ENCODE measurements at regions not wholly inside any gene's neighbourhood (a gene's known extent, or its start where the extent isn't known, plus 50 kb on each side); places are given as distances from the start of the nearest gene placed in this dataset.
"Not testable (repeated sequence)": the region's sequence is repeated elsewhere in the genome, so short reads cannot be mapped to it uniquely, and the experiment has no call there.

GRCh38 chr11:38700111-38700510 is 2102.1 kb upstream of the RAG2 start:
- DNase-seq: no peak

GRCh38 chr11:38693306-38693705 is 2095.3 kb upstream of the RAG2 start:
- no peak for DNase-seq

DNA sequence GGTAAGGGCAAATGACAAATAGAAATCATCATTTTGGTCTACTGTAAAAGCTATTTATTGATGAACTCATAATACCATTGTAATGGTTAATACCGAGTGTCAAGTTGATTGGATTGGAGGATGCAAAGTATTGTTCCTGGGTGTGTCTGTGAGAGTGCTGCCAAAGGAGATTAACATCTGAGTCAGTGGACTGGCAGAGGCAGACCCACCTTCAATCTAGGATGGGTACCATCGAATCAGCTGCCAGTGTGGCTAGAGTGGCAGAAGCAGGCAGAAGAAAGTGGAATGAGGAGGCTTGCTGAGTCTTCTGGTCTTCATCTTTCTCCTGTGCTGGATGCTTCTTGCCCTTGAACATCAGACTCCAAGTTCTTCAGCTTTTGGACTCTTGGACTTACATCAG is 2092.2 kb upstream of the RAG2 start:
- DNase-seq: not testable (repeated sequence)

- DNase-seq: no peak
Measured at GRCh38 chr11:38687008-38687407, 2089.0 kb upstream of the RAG2 start.

DNA sequence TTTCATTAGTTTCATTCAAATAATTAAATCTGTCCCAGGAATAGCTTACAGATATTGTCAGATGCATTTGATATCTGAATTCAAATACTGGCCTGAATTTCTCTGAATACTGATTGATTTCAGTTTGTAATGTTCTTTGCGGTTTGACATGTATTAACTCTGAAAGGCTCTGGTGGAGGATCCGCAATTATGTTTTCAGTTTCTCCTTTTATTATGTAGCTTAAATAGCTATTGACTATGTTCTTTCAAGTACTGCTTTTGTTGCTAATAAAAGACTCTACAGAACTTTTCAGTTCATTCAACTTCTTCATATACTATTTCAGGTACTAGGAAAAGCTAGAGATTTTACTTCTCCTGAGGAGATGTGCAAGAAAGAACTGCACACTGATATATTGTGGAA is 2085.4 kb upstream of the RAG2 start:
- DNase-seq: no peak

DNA sequence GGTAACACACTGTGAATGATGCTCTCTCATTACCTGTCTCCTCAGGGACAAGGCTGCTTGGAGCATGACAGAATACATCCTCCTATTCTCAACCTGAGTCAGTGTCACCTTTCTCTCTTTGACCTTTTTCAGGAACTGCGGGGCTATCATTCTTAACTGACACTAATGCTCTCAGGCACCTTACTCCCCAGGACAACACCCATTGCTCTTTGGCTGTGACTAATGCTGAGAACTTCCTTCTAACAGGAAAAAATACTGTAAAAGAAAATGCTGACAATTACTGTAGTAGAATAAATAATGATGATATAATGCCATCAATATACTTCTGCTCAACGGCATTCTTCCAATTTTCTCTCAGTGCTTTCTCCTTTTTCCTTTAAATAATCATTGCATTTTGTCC is 2082.7 kb upstream of the RAG2 start:
- no peak for DNase-seq

DNA sequence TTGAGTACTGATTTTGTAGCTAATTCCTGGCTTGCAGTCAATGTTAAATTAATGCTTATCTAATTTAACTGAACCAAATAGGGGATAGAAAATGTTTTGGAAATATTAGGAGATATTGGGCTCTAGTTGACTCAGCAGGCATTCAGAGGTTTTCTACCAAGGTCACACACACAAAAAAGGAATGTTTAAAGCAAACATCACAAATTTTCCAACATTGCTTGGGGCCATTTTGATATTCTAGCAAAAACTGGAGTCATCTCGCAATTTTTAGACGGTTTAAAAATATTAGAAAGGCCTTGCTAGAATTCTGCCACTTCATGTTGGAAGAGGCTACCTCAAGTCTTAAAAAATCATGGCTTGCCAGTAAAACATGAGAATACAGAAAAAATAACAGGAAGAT is 2082.1 kb upstream of the RAG2 start:
- no peak for DNase-seq

DNA sequence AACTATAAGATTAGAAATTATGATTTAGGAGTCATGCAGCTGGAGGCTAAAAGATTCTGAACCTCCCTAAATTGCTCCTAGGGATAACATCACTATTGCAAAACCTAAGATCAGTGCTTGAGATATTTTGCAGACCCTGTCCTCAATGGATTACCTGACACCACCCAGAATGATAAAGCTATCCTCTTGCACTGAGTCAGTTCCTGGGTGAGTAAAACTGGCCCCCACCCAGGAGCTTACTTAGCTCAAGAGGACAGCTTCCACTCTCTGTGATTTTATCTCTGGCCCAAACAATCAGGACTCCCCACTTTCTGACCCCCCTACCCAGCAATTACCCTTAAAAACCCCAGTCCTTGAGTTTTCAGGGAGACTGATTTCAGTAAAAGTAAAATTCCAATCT is 2074.4 kb upstream of the RAG2 start:
- no peak for DNase-seq

DNA sequence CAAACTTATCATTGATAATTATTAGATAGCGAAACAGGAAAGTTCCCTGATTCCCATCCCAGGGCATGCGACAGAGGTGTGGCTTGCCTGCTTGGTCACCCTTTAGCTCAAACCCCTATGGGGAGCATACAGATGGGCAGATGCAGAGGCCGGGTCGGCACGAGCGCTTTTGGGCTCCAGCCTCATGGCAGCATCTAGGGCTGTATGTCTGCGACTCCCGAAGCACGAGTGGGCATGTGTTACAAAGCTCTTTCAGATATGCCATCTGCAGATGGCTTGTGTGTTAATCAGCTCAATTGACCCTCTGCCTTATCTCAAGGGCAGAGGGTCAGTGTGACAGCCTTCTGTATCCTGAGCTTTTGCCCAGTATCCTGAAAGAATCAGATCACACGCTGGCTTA is 2069.3 kb upstream of the RAG2 start:
- DNase-seq: no peak

GRCh38 chr11:38648604-38649003 is 2050.6 kb upstream of the RAG2 start:
- DNase-seq: no peak

DNA sequence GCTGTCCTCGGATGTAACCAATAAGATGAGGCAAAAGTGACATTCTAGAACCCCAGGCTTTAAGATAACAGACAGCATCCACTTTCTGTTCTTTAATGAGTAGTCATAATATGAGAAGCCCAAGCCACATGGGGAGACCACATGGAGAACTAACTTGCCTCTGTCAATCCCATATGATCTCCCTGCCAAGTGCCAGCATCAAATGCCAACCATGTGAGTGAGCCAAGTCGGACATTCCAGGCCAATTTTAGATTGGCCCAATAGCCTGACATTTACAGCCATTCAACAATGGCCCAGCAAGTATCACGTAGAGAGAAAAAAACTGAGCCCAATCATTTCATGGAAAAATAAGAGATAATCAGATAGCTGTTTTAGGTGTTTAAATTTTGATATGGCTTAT is 2048.3 kb upstream of the RAG2 start:
- no peak for DNase-seq

DNA sequence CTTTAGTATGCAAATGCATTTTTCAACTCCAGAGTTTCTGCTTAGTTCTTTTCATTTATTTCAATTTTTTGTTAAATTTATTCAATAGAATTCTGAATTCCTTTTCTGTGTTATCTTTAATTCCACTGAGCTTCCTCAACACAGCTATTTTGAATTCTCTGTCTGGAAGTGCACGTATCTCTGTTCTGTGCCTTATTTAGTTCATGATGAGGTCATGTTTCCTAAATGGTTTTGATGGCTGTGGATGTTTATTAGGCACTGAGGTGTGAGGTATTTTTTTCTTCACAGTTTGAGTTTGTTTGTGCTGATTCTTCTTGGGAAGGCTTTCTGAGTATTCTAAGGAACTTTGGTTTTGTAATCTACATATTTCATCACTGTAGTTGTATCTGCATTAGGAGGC is 2042.8 kb upstream of the RAG2 start:
- no peak for DNase-seq

GRCh38 chr11:38612701-38613100 is 2014.7 kb upstream of the RAG2 start:
- DNase-seq: no peak

DNA sequence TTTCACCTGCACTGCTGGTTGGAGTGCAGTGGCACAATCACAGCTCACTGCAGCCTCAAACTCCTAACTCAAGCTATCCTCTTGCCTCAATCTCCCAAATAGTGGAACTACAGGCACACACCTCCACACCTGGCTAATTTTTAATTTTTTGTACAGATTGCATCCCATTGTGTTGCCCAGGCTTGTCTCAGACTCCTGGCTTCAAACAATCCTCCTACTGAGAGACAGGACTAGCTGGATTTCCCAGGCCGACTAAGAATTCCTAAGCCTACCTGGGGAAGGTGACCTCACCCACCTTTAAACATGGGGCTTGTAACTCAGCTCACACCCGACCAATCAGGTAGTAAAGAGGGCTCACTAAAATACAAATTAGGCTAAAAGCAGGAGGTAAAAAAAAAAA is 2003.3 kb upstream of the RAG2 start:
- DNase-seq: not testable (repeated sequence)

DNA sequence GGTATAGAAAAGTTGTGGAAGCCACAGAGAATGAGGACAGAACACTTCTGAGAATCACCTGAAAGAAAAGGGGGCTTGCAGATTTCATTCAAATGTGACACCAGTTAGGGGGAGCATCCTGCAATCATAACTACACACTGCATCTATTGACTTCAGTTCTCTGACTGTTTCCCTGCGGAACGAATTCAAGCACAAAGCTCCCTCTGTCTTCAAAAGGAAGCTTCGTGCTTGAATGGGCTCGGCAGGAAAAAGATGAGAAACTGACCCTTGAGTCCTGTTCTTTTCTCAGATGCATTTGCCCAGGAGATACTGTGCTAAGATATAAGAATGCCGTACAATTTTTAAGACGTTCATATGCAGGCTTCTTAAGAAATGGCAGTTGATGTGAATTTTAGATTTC is 2000.4 kb upstream of the RAG2 start:
- DNase-seq: no peak

DNA sequence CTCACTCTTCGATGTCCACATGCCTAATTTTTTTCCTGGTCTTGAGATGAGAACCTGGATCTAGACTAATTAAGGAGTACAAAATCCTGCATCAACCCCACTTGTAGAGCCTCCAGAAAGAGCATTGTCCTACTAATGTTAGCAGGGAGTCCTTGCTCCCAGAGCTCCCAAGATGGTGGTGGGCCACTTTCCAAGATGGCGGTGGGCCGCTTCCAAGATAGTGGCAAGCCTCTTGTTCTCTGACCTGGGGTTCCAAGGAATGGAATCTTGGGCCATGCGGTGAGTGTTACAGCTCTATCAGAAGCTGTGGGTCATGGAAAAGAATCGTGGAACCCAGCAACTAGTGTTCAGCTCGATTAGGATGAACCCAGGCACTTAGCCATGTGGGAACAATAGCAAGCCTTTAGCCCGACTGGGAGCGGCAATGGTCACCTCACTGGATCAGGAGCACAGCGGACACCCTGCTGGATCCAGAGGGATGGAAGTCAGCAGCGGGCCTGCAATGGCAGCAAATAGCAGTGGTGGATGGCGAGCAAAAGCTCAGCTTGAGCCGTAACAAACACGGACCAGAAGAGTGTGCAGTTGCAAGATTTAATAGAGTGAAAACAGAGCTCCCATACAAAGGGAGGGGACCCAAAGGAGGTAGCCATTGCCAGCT is 1997.5 kb upstream of the RAG2 start:
- DNase-seq: not testable (repeated sequence)

DNA sequence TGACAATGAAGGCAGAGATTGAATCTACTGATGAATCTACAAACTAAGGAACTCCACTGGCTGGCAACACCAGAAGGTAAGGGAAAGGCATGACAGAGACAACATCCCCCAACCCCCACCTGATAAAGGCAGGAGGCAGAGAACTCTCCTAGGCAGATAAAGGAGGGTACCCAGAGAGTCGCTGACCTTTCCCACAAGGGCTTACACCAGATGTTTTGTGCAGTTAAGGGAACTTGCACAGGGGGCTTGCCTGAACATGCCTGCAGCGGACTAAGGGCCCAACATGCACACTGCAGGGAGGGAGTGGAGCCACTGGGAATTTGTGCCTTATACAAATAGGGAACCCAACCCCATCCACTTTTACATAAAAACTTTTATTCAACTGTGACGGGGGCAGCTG is 1996.9 kb upstream of the RAG2 start:
- DNase-seq: no peak

DNA sequence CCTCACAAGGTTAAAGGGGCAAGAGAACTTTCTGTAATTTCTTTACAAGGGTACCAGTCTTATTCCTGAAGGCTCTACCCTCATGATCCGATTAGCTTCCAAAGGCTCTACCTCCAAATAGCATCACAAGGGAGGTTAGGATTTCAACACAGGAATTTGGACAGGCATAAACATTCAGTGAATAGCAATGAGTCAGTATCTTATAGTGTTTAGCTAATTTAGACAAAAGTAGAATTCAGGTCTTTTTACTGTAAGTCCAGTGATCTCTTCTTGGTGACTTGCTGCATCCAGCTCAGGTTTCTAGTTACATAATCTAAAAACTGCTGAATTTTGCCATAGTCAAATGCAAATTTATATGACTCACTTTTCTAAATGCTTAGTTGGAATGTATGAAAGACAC is 1995.6 kb upstream of the RAG2 start:
- DNase-seq: no peak

GRCh38 chr11:38582756-38583155 is 1984.7 kb upstream of the RAG2 start:
- DNase-seq: no peak

DNA sequence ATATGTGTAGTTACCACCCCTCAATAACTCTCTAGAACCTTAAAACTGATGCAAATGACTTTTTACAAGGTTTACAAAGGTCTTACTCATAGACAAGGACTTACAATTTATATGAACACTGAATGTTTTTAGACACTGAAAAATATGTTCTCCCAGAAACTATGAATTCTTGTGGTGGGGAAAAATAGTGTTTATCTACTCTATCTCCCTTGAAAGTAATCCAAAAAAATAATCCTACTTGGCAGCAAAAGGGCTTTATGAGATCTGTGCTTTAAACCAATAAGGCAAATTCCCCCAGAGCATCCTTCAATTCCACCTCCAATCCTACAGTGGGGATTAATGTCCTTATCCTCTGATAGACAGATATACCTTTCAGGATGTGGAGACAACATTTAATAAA is 1984.1 kb upstream of the RAG2 start:
- DNase-seq: no peak

DNA sequence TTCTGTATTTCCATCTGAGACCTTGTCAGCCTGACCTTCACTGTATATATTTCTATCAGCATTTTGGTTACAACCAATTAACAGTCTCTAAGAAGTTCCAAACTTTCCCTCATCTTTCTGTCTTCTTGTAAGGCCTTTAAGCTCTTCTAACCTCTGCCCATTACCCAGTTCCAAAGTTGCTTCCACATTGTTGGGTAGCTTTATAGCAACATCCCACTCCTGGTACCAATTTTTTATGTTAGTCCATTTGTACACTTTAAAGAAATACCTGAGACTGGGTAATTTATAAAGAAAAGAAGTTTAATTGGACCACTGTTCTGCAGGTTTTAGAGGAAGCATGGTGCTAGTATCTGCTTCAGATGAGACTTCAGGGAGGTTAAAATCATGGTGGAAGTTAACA is 1979.7 kb upstream of the RAG2 start:
- DNase-seq: no peak

DNA sequence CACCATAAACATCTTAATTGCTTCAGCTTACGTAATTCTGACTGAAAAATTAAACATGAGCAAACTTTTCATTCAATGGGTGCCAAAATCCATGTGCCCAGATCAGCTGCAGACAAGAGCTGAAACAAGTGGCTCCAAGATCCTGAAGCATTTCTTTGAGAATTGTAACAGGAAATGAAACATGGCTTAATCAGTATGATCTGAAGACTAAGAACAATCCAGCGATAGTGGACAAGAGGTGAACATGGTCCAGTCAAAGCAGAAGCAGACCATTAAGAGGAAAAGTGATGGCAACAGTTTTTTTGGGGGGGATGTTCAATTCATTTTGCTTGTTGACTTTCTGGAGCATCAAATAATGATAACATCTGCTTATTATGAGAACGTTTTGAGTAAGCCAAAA is 1964.5 kb upstream of the RAG2 start:
- DNase-seq: no peak

DNA sequence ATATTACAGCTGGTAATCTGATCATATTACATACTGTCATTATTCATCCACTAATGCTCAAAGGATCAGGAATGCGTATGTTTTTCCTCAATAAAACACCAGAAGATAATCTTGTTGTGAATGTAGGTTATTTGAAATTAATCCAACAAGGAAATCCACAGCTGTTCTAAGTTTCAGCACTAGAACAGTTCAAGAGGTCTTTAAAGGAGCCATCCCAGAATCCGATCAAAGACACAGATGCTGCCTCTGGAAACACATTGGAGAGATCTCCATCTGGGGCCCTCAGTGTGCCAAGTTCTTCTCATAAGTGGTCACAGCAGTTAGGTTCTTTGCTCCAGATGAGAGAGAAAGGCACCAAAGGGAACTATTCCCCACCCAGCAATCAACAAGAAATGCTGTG is 1955.1 kb upstream of the RAG2 start:
- DNase-seq: no peak

DNA sequence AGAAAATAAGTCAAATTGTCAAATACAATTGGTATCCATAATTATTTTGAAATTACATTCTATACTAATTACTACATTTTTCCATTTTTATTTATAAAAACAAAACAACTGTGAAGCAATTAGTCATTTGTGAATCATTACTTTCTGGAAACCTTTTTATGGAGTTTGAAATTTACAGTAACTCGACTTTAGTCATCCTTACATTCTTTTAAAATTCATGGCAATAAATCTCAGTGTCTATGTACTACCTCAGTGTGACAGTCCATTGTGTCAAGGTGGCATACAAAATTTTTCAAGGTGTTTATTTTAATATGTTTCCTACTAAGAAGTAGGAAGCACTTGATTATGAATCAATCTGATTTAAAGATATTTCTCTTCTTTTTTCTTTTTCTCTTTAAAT is 1949.4 kb upstream of the RAG2 start:
- DNase-seq: no peak

DNA sequence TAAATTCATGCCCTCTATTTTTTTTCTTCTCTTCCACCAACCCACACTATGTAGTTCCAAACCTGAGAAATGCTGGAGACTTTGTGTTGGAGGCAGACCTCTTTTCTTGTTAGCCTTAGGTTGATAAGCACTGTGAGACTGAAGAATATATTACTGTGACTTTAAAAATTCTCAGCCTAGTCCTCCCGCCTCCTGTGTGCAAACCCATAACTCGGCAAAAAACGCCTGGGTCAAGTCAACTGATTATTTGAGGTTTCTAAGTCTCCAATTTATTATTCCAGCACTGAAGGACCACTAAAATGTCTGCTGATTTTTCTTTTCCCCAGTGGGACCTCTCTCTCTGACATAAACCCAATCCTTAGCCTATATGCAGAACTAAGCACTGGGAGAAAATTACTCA is 1946.0 kb upstream of the RAG2 start:
- DNase-seq: no peak

- no peak for DNase-seq
Measured at GRCh38 chr11:38543311-38543710, 1945.3 kb upstream of the RAG2 start.
